ENCODE measurements at regions not wholly inside any gene's neighbourhood (a gene's known extent, or its start where the extent isn't known, plus 50 kb on each side); places are given as distances from the start of the nearest gene placed in this dataset.

GRCh38 chr1:187862506-187862905, 1033.8 kb downstream of the PLA2G4A start:
- TF ChIP-seq CTCF (IDR thresholded peaks at IDR 0.05) (no peak), ZFX (IDR thresholded peaks at IDR 0.05; ENCODE audit: borderline replicate concordance) (no peak)

Measured in 22Rv1 (cell line).